WERI-Rb-1 (cell line): ENCODE measurements at regions not wholly inside any gene's neighbourhood (a gene's known extent, or its start where the extent isn't known, plus 50 kb on each side); places are given as distances from the start of the nearest gene placed in this dataset.
"Not testable (repeated sequence)": the region's sequence is repeated elsewhere in the genome, so short reads cannot be mapped to it uniquely, and the experiment has no call there.

Experiments used
- DNase-seq: peaks from one replicate; pipeline ENCODE4 v3.0.0-alpha.2; 2020
- H3K27ac ChIP-seq: fragments of 250-450 bp; sonication (Bioruptor Pico); 2 replicates; pipeline ENCODE4 v1.5.1; 2020; ENCODE audit warnings: mild to moderate bottlenecking, moderate library complexity
- H3K27me3 ChIP-seq: fragments of 250-450 bp; sonication (Bioruptor Pico); 2 replicates; pipeline ENCODE4 v1.5.1; 2021; ENCODE audit warnings: mild to moderate bottlenecking, low read depth, moderate library complexity; ENCODE audit not compliant: insufficient read depth, severe bottlenecking
- H3K36me3 ChIP-seq: fragments of 250-450 bp; sonication (Bioruptor Pico); 2 replicates; pipeline ENCODE4 v1.5.1; 2020; ENCODE audit warnings: mild to moderate bottlenecking, moderate library complexity
- H3K4me3 ChIP-seq: 2 replicates; pipeline ENCODE4 v1.5.1; 2011; ENCODE audit warnings: low read depth, mild to moderate bottlenecking, control low read depth, low read length
- H3K9me3 ChIP-seq: fragments of 250-450 bp; sonication (Bioruptor Pico); 2 replicates; pipeline ENCODE4 v1.5.1; 2021; ENCODE audit warnings: mild to moderate bottlenecking, moderate library complexity; ENCODE audit not compliant: severe bottlenecking
- CTCF ChIP-seq: IDR thresholded peaks from 2 replicates; pipeline ENCODE4 v1.5.1; 2011; ENCODE audit warnings: low read depth, mild to moderate bottlenecking, control low read depth, inconsistent platforms, low read length

DNA sequence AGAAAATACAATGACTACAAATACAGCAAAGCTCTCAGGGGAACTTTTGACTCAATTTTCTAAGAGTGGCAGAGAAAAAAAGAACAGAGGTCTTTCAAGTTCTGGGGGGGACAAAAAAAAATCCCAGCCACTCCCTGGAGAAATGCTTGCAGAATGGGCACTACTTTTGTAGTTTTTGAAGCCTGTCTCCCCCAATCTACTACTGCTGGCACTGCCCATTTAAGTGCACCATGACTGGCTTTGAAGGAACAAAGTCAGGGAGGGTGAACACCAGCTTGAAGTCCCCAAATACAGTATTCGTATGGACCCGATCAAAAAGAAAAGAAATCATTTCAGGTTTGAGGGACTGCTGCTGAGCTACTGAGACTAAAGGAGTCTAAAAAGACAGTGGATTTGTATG is 1824.4 kb downstream of the ARAP2 start:
- DNase-seq: no peak
- H3K27me3 ChIP-seq: no peaks in the 10 kb centered on the region
- no peak overlapping the region for H3K27ac ChIP-seq
- H3K36me3 ChIP-seq: no peaks in the 10 kb centered on the region
- TF ChIP-seq CTCF: no peak
- no peaks in the 10 kb centered on the region for H3K9me3 ChIP-seq
- H3K4me3 ChIP-seq: no peak overlapping the region

- 0 out of 2 replicates have a peak, but pooled peaks have one; percentile 7 for TF ChIP-seq CTCF
- Histone ChIP-seq H3K27ac (no peak overlapping the region), H3K4me3 (no peak overlapping the region), H3K9me3 (no peaks in the 10 kb centered on the region), H3K27me3 (no peaks in the 10 kb centered on the region), H3K36me3 (no peaks in the 10 kb centered on the region)
- DNase-seq: no peak
These were observed 1821.7 kb downstream of the ARAP2 start for GRCh38 chr4:34422472-34423175.

- no peak for DNase-seq
- no peaks in the 10 kb centered on the region for H3K36me3 ChIP-seq
- TF ChIP-seq CTCF: no peak
- no peaks in the 10 kb centered on the region for H3K27me3 ChIP-seq
- no peak overlapping the region for H3K27ac ChIP-seq
- H3K4me3 ChIP-seq: no peak overlapping the region
- H3K9me3 ChIP-seq: no peaks in the 10 kb centered on the region
These were observed 1811.6 kb downstream of the ARAP2 start for GRCh38 chr4:34432706-34433105.

GRCh38 chr4:34434377-34434776 is 1809.9 kb downstream of the ARAP2 start:
- not testable (repeated sequence) for H3K4me3 ChIP-seq, H3K27ac ChIP-seq, DNase-seq, H3K36me3 ChIP-seq, H3K9me3 ChIP-seq, H3K27me3 ChIP-seq

DNA sequence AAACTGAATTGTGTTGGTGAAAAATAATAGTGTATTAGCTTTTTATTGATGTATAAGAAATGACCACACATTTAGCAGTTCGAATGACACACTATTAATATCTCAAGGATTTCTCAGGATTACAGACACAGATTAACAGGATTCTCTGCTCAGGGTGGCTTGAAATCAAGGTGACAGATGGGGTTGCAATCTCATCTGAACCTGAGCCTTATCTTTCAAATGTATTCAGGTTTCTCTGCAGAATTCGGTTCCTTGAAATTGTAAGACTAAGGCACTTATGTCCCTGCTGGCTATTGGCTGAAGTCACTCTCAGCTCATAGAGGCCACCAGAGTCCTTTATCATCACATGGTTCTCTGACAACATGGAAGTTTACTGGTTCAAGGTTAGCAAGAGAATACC is 1780.1 kb downstream of the ARAP2 start:
- DNase-seq: peak; percentile 66
- no peak for TF ChIP-seq CTCF
- Histone ChIP-seq H3K4me3 (no peak overlapping the region), H3K36me3 (no peaks in the 10 kb centered on the region), H3K27ac (peak overlapping the region; percentile 51), H3K27me3 (no peaks in the 10 kb centered on the region), H3K9me3 (no peaks in the 10 kb centered on the region)

DNA sequence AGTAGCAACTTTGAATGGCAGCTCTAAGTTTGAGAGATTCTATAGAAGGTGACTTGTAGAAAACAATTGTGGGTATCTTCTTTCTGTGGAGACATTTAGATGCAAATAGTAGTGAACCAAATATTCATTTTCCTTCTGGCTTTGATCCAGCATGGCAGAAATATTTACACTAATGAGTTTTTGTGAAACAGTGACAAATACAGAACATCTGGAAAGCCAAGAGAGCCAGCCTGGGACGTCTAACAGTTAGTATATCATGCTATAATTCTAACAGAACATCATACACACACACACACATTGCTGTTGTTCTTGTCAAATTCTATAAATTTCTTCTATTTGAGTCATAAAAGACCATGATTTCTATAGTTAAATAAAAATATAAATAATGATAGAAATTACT is 1777.9 kb downstream of the ARAP2 start:
- Histone ChIP-seq H3K9me3 (no peaks in the 10 kb centered on the region), H3K4me3 (no peak overlapping the region), H3K27ac (no peak overlapping the region), H3K36me3 (no peaks in the 10 kb centered on the region), H3K27me3 (no peaks in the 10 kb centered on the region)
- DNase-seq: no peak
- TF ChIP-seq CTCF: no peak
